Neural progenitor cell (in vitro differentiated cells): ENCODE measurements at regions not wholly inside any gene's neighbourhood (a gene's known extent, or its start where the extent isn't known, plus 50 kb on each side); places are given as distances from the start of the nearest gene placed in this dataset.
A peak's percentile ranks its signal among the peaks of the same experiment; 100 is the strongest.

Source experiments
- DNase-seq: peaks from one replicate; pipeline ENCODE4 v3.0.0-alpha.2; 2016; ENCODE audit warnings: low spot score
- H2AFZ ChIP-seq: fragments of 200-600 bp; sonication (generic); replicated peaks from 2 replicates; pipeline ENCODE4 v1.6.1; 2016; ENCODE audit warnings: antibody characterized with exemption
- H3F3A ChIP-seq: fragments of 200-600 bp; sonication (generic); 2 replicates; pipeline ENCODE4 v1.6.1; 2016; ENCODE audit warnings: antibody characterized with exemption, low read depth
- H3K27ac ChIP-seq: fragments of 200-600 bp; sonication (generic); 2 replicates; pipeline ENCODE4 v1.5.1; 2016; ENCODE audit warnings: mild to moderate bottlenecking
- H3K27me3 ChIP-seq: fragments of 200-600 bp; sonication (generic); 2 replicates; pipeline ENCODE4 v1.6.1; 2016; ENCODE audit warnings: mild to moderate bottlenecking, moderate library complexity
- H3K36me3 ChIP-seq: fragments of 200-600 bp; sonication (generic); 2 replicates; pipeline ENCODE4 v1.5.1; 2016
- H3K4me1 ChIP-seq: fragments of 200-600 bp; sonication (generic); 2 replicates; pipeline ENCODE4 v1.6.1; 2016; ENCODE audit warnings: mixed run types
- H3K4me2 ChIP-seq: fragments of 200-600 bp; sonication (generic); 2 replicates; pipeline ENCODE4 v1.6.1; 2016
- H3K4me3 ChIP-seq: fragments of 200-600 bp; sonication (generic); 2 replicates; pipeline ENCODE4 v1.5.1; 2016
- H3K79me2 ChIP-seq: fragments of 200-600 bp; sonication (generic); 2 replicates; pipeline ENCODE4 v1.6.1; 2016; ENCODE audit warnings: low read depth
- H3K9ac ChIP-seq: fragments of 200-600 bp; sonication (generic); 2 replicates; pipeline ENCODE4 v1.6.1; 2016
- H3K9me3 ChIP-seq: fragments of 200-600 bp; sonication (generic); 2 replicates; pipeline ENCODE4 v1.5.1; 2016; ENCODE audit warnings: low read depth
- H4K20me1 ChIP-seq: fragments of 200-600 bp; sonication (generic); 2 replicates; pipeline ENCODE4 v1.6.1; 2016; ENCODE audit warnings: low read depth
- H3K27ac Mint-ChIP-seq: 3 replicates; pipeline ENCODE4 v1.8.0; 2021; ENCODE audit warnings: mixed read lengths
- H3K27me3 Mint-ChIP-seq: 2 replicates; pipeline ENCODE4 v1.8.0; 2022; ENCODE audit warnings: low read depth, mild to moderate bottlenecking, inconsistent platforms, moderate library complexity, mixed read lengths; ENCODE audit not compliant: insufficient read depth
- H3K36me3 Mint-ChIP-seq: 3 replicates; pipeline ENCODE4 v1.8.0; 2021; ENCODE audit warnings: mixed read lengths
- H3K4me1 Mint-ChIP-seq: 3 replicates; pipeline ENCODE4 v1.8.0; 2021; ENCODE audit warnings: mixed read lengths
- H3K4me3 Mint-ChIP-seq: 3 replicates; pipeline ENCODE4 v1.8.0; 2021; ENCODE audit warnings: mild to moderate bottlenecking, moderate library complexity, mixed read lengths
- H3K9me3 Mint-ChIP-seq: 3 replicates; pipeline ENCODE4 v1.8.0; 2020; ENCODE audit warnings: mixed read lengths
- CTCF ChIP-seq: fragments of 200-600 bp; sonication (generic); IDR thresholded peaks from 2 replicates; pipeline ENCODE4 v1.5.1; 2017; ENCODE audit warnings: antibody characterized with exemption, mild to moderate bottlenecking
- EZH2 ChIP-seq: fragments of 200-600 bp; sonication (generic); IDR thresholded peaks from 2 replicates; pipeline ENCODE4 v1.6.1; 2017; ENCODE audit warnings: antibody characterized with exemption, mild to moderate bottlenecking, moderate library complexity
- EZH2phosphoT487 ChIP-seq: fragments of 200-600 bp; sonication (generic); IDR thresholded peaks from 2 replicates; pipeline ENCODE4 v1.6.1; 2017; ENCODE audit warnings: antibody characterized with exemption

- Histone ChIP-seq H3F3A (no peaks in the 10 kb centered on the region), H3K79me2 (no peaks in the 10 kb centered on the region), H3K4me2 (no peak overlapping the region), H2AFZ (no peak overlapping the region), H3K4me1 (no peaks in the 10 kb centered on the region), H3K4me3 (no peak overlapping the region), H4K20me1 (no peaks in the 10 kb centered on the region), H3K27ac (no peak overlapping the region), H3K9ac (no peak overlapping the region), H3K9me3 (no peaks in the 10 kb centered on the region), H3K36me3 (no peaks in the 10 kb centered on the region), H3K27me3 (no peaks in the 10 kb centered on the region)
- TF ChIP-seq EZH2phosphoT487 (no peak), CTCF (no peak), EZH2 (no peak)
- Mint-ChIP-seq H3K4me1 (peaks cover 30% of the 10 kb centered on the region), H3K4me3 (no peak overlapping the region), H3K36me3 (no peaks in the 10 kb centered on the region), H3K9me3 (no peaks in the 10 kb centered on the region), H3K27ac (no peak overlapping the region), H3K27me3 (peaks cover 5% of the 10 kb centered on the region)
- DNase-seq: no peak
Observed at GRCh38 chr5:91315701-91316100, 67.4 kb downstream of the ARRDC3 start.

- peak; percentile 8 for DNase-seq
- no peaks in the 10 kb centered on the region for H3F3A ChIP-seq
- H3K9me3 ChIP-seq: no peaks in the 10 kb centered on the region
- no peaks in the 10 kb centered on the region for H3K36me3 Mint-ChIP-seq
- H3K4me1 ChIP-seq: no peaks in the 10 kb centered on the region
- no peak overlapping the region for H3K27ac ChIP-seq
- H3K4me3 ChIP-seq: no peak overlapping the region
- H3K27ac Mint-ChIP-seq: peak overlapping the region; percentile 16
- no peaks in the 10 kb centered on the region for H4K20me1 ChIP-seq
- H3K9ac ChIP-seq: no peak overlapping the region
- no peak for TF ChIP-seq EZH2
- TF ChIP-seq CTCF: no peak
- no peak for TF ChIP-seq EZH2phosphoT487
- H3K4me2 ChIP-seq: no peak overlapping the region
- H3K9me3 Mint-ChIP-seq: no peaks in the 10 kb centered on the region
- H3K79me2 ChIP-seq: no peaks in the 10 kb centered on the region
- peaks cover 5% of the 10 kb centered on the region for H3K27me3 Mint-ChIP-seq
- no peak overlapping the region for H2AFZ ChIP-seq
- H3K4me1 Mint-ChIP-seq: peaks cover 35% of the 10 kb centered on the region
- H3K4me3 Mint-ChIP-seq: no peak overlapping the region
- no peaks in the 10 kb centered on the region for H3K27me3 ChIP-seq
- no peaks in the 10 kb centered on the region for H3K36me3 ChIP-seq
Observed at GRCh38 chr5:91313757-91314673, 69.1 kb downstream of the ARRDC3 start.

- Histone ChIP-seq H3K27me3 (no peaks in the 10 kb centered on the region), H3K4me1 (no peaks in the 10 kb centered on the region), H3K9ac (no peak overlapping the region), H3K4me2 (no peak overlapping the region), H3K4me3 (no peak overlapping the region), H3F3A (no peaks in the 10 kb centered on the region), H3K27ac (no peak overlapping the region), H3K36me3 (no peaks in the 10 kb centered on the region), H4K20me1 (no peaks in the 10 kb centered on the region), H3K9me3 (no peaks in the 10 kb centered on the region), H3K79me2 (no peaks in the 10 kb centered on the region), H2AFZ (no peak overlapping the region)
- no peaks in the 10 kb centered on the region for H3K36me3 Mint-ChIP-seq
- TF ChIP-seq EZH2 (no peak), EZH2phosphoT487 (no peak), CTCF (no peak)
- no peak overlapping the region for H3K27ac Mint-ChIP-seq
- no peak for DNase-seq
- H3K4me1 Mint-ChIP-seq: peaks cover 35% of the 10 kb centered on the region
- H3K9me3 Mint-ChIP-seq: no peaks in the 10 kb centered on the region
- peaks cover 5% of the 10 kb centered on the region for H3K27me3 Mint-ChIP-seq
- no peak overlapping the region for H3K4me3 Mint-ChIP-seq
Observed at GRCh38 chr5:91312698-91313097, 70.4 kb downstream of the ARRDC3 start.
